NB4 (cell line): ENCODE measurements at regions not wholly inside any gene's neighbourhood (a gene's known extent, or its start where the extent isn't known, plus 50 kb on each side); places are given as distances from the start of the nearest gene placed in this dataset.

Source experiments
- DNase-seq: peaks from one replicate; pipeline ENCODE4 v3.0.0; 2010; ENCODE audit warnings: low read depth
- H3K4me3 ChIP-seq: one replicate; pipeline ENCODE4 v1.5.1; 2011; ENCODE audit warnings: mild to moderate bottlenecking, low read depth, low read length, moderate library complexity
- MYC ChIP-seq: IDR thresholded peaks from 2 replicates; pipeline ENCODE4 v1.6.1; 2011; ENCODE audit warnings: low read depth, low read length
- POLR2A ChIP-seq: IDR thresholded peaks from 2 replicates; pipeline ENCODE4 v1.6.1; 2011; ENCODE audit warnings: mild to moderate bottlenecking; ENCODE audit not compliant: insufficient read length; ENCODE audit errors: extremely low read depth
- TF ChIP-seq, protein P1 (sequence below): IDR thresholded peaks from one replicate; pipeline ENCODE4 v1.5.1; 2012; ENCODE audit warnings: low read depth, low read length
- TF ChIP-seq, protein P2 (sequence below): IDR thresholded peaks from 2 replicates; pipeline ENCODE4 v1.6.1; 2011; ENCODE audit warnings: low read depth, low read length

DNA sequence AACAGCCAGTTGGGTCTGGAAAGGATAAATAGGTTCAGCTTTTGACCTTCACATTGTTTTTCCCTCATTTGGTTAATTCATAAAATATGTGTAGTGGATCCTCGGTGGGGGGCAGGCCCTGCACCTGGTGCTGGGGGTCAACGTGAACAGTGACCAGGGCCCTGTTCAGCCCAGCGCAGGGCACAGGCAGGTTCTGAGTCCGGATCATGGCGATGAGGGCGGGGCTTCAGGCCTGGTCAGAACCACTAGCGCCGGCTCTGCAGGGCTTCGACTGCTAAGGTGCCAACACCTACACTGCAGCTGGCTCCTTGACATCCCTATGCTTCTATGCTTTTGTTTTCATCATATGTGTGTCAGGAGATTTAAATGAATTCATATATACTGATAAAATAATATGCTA lies 177.7 kb downstream of the CXCL12 start:
- no peak for DNase-seq
- H3K4me3 ChIP-seq: no peak overlapping the region
- TF ChIP-seq, protein P1, sequence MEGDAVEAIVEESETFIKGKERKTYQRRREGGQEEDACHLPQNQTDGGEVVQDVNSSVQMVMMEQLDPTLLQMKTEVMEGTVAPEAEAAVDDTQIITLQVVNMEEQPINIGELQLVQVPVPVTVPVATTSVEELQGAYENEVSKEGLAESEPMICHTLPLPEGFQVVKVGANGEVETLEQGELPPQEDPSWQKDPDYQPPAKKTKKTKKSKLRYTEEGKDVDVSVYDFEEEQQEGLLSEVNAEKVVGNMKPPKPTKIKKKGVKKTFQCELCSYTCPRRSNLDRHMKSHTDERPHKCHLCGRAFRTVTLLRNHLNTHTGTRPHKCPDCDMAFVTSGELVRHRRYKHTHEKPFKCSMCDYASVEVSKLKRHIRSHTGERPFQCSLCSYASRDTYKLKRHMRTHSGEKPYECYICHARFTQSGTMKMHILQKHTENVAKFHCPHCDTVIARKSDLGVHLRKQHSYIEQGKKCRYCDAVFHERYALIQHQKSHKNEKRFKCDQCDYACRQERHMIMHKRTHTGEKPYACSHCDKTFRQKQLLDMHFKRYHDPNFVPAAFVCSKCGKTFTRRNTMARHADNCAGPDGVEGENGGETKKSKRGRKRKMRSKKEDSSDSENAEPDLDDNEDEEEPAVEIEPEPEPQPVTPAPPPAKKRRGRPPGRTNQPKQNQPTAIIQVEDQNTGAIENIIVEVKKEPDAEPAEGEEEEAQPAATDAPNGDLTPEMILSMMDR: no peak
- TF ChIP-seq, protein P2, sequence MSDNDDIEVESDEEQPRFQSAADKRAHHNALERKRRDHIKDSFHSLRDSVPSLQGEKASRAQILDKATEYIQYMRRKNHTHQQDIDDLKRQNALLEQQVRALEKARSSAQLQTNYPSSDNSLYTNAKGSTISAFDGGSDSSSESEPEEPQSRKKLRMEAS: no peak
- TF ChIP-seq POLR2A (no peak), MYC (no peak)

DNA sequence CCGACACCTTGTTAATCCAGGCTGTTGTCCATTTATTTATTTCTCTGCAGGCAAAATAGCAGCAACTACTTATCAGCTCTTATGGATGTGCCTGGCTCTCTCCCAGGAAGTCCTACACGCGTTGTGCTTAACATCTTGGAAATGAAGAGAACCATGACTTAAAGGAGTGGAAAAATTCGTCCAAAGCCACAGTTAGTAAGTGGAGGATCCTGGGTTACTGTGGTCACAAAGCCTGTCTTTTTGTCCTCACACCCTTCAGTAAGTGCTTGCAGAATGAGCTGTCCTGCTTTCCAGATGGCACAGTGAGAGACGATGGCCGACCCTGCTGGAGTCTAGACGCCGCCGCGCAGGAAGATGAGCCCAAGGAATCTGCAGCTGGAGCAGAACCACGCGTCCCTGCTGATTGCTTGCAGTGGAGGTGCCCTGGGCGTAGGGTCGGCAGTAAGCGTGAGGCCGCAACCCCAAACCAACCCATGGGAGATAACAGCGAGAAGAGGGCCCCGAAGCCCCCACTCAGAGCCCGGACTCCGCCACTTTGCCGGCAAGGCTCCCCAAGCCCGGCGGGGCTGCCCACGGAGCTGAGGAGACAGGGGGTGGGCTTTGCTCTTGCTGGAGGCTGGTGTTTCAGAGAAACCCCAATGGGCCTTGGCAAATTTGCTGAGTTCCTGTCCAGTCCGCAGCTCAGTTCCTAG lies 178.6 kb downstream of the CXCL12 start:
- TF ChIP-seq MYC (no peak), POLR2A (no peak)
- TF ChIP-seq, protein P2: no peak
- TF ChIP-seq, protein P1: no peak

DNA sequence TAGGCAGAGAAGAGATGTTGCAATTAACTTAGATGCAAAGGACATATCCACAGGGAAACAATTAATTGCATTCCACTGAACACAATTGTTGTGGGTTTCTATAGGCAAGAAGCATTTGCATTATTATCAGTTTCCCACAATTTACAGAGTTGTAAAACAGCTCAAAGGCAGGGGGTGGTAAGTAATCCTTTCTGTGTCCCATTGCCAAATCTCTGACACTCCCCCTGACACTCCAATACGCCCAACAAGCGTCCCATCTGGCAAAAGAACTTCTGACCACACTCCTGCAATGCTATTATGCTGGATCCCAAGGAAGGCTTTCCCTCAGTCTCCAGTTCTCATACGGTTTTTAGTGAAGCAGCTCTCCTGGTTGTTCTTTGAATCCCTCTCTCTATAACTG lies 179.8 kb downstream of the CXCL12 start:
- no peak overlapping the region for H3K4me3 ChIP-seq
- no peak for DNase-seq
- TF ChIP-seq, protein P2: no peak
- TF ChIP-seq, protein P1: no peak
- no peak for TF ChIP-seq MYC

More for the DNA sequence above, 178.6 kb downstream of the CXCL12 start:
- no peak overlapping the region for H3K4me3 ChIP-seq
- DNase-seq: no peak

DNA sequence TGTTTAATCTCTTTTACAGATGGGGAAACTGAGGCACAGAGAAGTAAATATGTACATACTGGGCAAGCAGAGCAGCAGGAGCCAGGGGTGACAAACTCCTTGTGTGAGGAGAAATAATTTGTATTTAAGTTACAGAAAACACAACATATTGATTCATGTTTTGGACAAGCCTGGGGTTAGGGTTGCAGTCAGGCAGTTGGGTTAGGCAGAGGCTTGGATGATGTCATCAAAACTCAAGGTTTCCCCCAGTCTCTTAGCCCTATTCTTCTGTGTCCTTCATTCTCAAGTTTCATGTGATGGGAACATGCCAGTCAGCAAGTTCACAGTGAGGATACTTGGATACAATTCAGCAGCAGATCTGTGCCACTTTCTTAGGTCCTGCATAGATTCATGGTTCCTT lies 181.4 kb downstream of the CXCL12 start:
- no peak for DNase-seq
- TF ChIP-seq, protein P1: no peak
- TF ChIP-seq, protein P2: no peak
- no peak for TF ChIP-seq MYC
- TF ChIP-seq POLR2A: no peak
- no peak overlapping the region for H3K4me3 ChIP-seq

DNA sequence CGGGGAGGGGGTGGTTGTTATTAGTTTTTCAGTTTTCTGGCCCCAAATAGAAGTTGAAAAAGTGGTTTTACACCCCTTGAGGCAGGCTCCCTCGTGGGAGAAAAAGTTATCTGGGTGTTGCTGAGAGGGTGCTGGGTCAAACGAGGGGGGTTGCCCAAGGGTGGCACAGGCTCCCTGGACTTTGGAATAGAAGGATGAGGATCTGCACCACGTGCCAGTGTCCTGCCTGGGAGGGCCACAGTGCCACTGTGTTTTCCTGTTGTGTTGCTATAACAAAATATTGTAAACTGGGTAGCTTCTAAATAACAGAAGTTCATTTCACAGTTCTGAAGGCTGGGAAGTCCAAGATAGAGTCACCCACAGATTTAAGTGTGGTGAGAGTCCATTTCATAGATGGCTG lies 181.9 kb downstream of the CXCL12 start:
- H3K4me3 ChIP-seq: no peak overlapping the region
- DNase-seq: no peak
- TF ChIP-seq POLR2A: no peak

DNA sequence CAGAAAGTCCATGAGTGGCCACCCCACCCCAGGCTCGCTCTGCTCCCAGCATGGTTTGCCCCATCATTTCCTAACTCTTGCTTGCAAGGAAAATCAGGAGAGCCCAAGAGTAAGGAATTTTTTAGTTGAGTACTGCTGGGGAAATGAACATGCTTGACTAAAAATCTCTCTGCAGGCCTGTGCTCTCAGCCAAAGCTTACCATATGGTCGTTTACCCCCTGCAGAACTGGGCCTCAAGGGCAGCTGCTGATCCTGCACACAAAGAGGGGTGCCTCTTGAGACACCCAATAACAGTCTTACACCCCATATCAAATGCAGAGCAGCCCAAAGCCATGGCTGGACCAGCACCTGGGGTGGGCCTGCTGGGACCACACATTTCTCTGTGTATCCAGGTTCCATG lies 183.2 kb downstream of the CXCL12 start:
- H3K4me3 ChIP-seq: no peak overlapping the region
- DNase-seq: no peak
- TF ChIP-seq MYC (no peak), POLR2A (no peak)
- TF ChIP-seq, protein P1: no peak
- TF ChIP-seq, protein P2: no peak
